Fibroblast of lung (primary cell): ENCODE measurements at regions not wholly inside any gene's neighbourhood (a gene's known extent, or its start where the extent isn't known, plus 50 kb on each side); places are given as distances from the start of the nearest gene placed in this dataset.
A peak's percentile ranks its signal among the peaks of the same experiment; 100 is the strongest.

ENCODE experiments used
- DNase-seq, 2 donors: peaks; one replicate each; pipeline versions ENCODE4 v3.0.0 to v3.0.0-alpha.2; 2010; ENCODE audit warnings: low read depth in 2 of 2
- H2AFZ ChIP-seq: 2 replicates; pipeline ENCODE4 v1.5.1; 2012; ENCODE audit warnings: low read length, control low read depth, inconsistent platforms
- H3K27ac ChIP-seq: 2 replicates; pipeline ENCODE4 v1.5.1; 2011; ENCODE audit warnings: low read length, control low read depth; ENCODE audit not compliant: insufficient read depth
- H3K27me3 ChIP-seq: 2 replicates; pipeline ENCODE4 v1.5.1; 2011; ENCODE audit warnings: mild to moderate bottlenecking, low read length; ENCODE audit not compliant: control insufficient read depth, insufficient read depth
- H3K36me3 ChIP-seq: 2 replicates; pipeline ENCODE4 v1.5.1; 2011; ENCODE audit warnings: low read length; ENCODE audit not compliant: control insufficient read depth, insufficient read depth
- H3K4me1 ChIP-seq: 2 replicates; pipeline ENCODE4 v1.5.1; 2011; ENCODE audit warnings: low read length; ENCODE audit not compliant: control insufficient read depth, insufficient read depth; ENCODE audit errors: extremely low read depth
- H3K4me2 ChIP-seq: 2 replicates; pipeline ENCODE4 v1.5.1; 2011; ENCODE audit warnings: low read length, control low read depth; ENCODE audit not compliant: insufficient read depth; ENCODE audit errors: extremely low read depth
- H3K4me3 ChIP-seq, 4 experiments: fragments of 200-600 bp in 1 of 4; sonication (generic) in 1 of 4; replicated peaks in 1 of 4; 2 replicates each; pipeline ENCODE4 v1.5.1; 2011 to 2016; ENCODE audit warnings: low read length in 4 of 4, low read depth in 3 of 4, mild to moderate bottlenecking in 3 of 4, control low read depth in 2 of 4, inconsistent platforms in 1 of 4, mixed read lengths in 1 of 4; ENCODE audit not compliant: insufficient read depth in 1 of 4; ENCODE audit errors: control extremely low read depth in 1 of 4
- H3K79me2 ChIP-seq: 2 replicates; pipeline ENCODE4 v1.5.1; 2012; ENCODE audit warnings: mild to moderate bottlenecking, low read length, inconsistent platforms; ENCODE audit not compliant: control insufficient read depth, insufficient read depth
- H3K9ac ChIP-seq: 2 replicates; pipeline ENCODE4 v1.5.1; 2011; ENCODE audit warnings: mild to moderate bottlenecking, low read length, control low read depth; ENCODE audit not compliant: insufficient read depth
- H3K9me3 ChIP-seq: 2 replicates; pipeline ENCODE4 v1.5.1; 2012; ENCODE audit warnings: low read depth, low read length; ENCODE audit not compliant: control insufficient read depth, insufficient read depth
- H4K20me1 ChIP-seq: 2 replicates; pipeline ENCODE4 v1.5.1; 2011; ENCODE audit warnings: low read length; ENCODE audit not compliant: control insufficient read depth, insufficient read depth; ENCODE audit errors: extremely low read depth
- CTCF ChIP-seq, 2 donors: IDR thresholded peaks in 1 of 2; conservative IDR thresholded peaks in 1 of 2; 1 replicate in 1 of 2; 2 replicates in 1 of 2; pipeline ENCODE4 v1.5.1; 2011 to 2012; ENCODE audit warnings: low read length in 2 of 2, control low read depth in 1 of 2, inconsistent platforms in 1 of 2, low read depth in 1 of 2, mild to moderate bottlenecking in 1 of 2
- EZH2 ChIP-seq: IDR thresholded peaks from 2 replicates; pipeline ENCODE4 v1.5.1; 2012; ENCODE audit warnings: low read length, control low read depth, mild to moderate bottlenecking; ENCODE audit errors: missing control alignments

- Histone ChIP-seq H3K27me3 (no peaks in the 10 kb centered on the region), H3K9ac (no peak overlapping the region), H4K20me1 (no peaks in the 10 kb centered on the region), H3K79me2 (no peaks in the 10 kb centered on the region), H3K4me3 (no peak overlapping the region), H3K9me3 (no peaks in the 10 kb centered on the region), H3K4me1 (no peaks in the 10 kb centered on the region), H3K27ac (no peak overlapping the region), H3K36me3 (no peaks in the 10 kb centered on the region), H3K4me2 (no peak overlapping the region), H2AFZ (no peak overlapping the region)
- DNase-seq: no peak
- TF ChIP-seq CTCF (conservative IDR thresholded peaks at IDR 0.05 in 1 of 2, IDR thresholded peaks at IDR 0.05 in 1 of 2; ENCODE audit: low read depth in 1 of 2, low read length in 2 of 2) (no peak), EZH2 (no peak)
Observed at GRCh38 chr5:104095527-104095926, 532.9 kb upstream of the NUDT12 start.

GRCh38 chr5:104088876-104089778 lies 526.5 kb upstream of the NUDT12 start:
- Histone ChIP-seq H3K27ac (no peak overlapping the region), H3K9ac (no peak overlapping the region), H4K20me1 (no peaks in the 10 kb centered on the region), H2AFZ (no peak overlapping the region), H3K27me3 (no peaks in the 10 kb centered on the region), H3K79me2 (no peaks in the 10 kb centered on the region), H3K4me1 (no peaks in the 10 kb centered on the region), H3K4me2 (no peak overlapping the region), H3K36me3 (no peaks in the 10 kb centered on the region), H3K4me3 (no peak overlapping the region), H3K9me3 (no peaks in the 10 kb centered on the region)
- peak in 1 of 2 donors; percentile 74 for DNase-seq
- no peak for TF ChIP-seq CTCF (conservative IDR thresholded peaks at IDR 0.05 in 1 of 2, IDR thresholded peaks at IDR 0.05 in 1 of 2; ENCODE audit: low read depth in 1 of 2, low read length in 2 of 2)

- H3K4me3 ChIP-seq: no peak overlapping the region
- DNase-seq: no peak
- no peaks in the 10 kb centered on the region for H3K79me2 ChIP-seq
- no peak overlapping the region for H3K9ac ChIP-seq
- H3K4me2 ChIP-seq: no peak overlapping the region
- H3K36me3 ChIP-seq: no peaks in the 10 kb centered on the region
- no peaks in the 10 kb centered on the region for H3K27me3 ChIP-seq
- TF ChIP-seq CTCF (conservative IDR thresholded peaks at IDR 0.05 in 1 of 2, IDR thresholded peaks at IDR 0.05 in 1 of 2; ENCODE audit: low read depth in 1 of 2, low read length in 2 of 2): no peak
- no peak for TF ChIP-seq EZH2
- H2AFZ ChIP-seq: no peak overlapping the region
- no peak overlapping the region for H3K27ac ChIP-seq
- no peaks in the 10 kb centered on the region for H3K4me1 ChIP-seq
- H4K20me1 ChIP-seq: no peaks in the 10 kb centered on the region
- H3K9me3 ChIP-seq: no peaks in the 10 kb centered on the region
Observed at GRCh38 chr5:104084896-104085295, 522.3 kb upstream of the NUDT12 start.
